Fibroblast of skin of back (primary cell): ENCODE measurements at regions not wholly inside any gene's neighbourhood (a gene's known extent, or its start where the extent isn't known, plus 50 kb on each side); places are given as distances from the start of the nearest gene placed in this dataset.
"Not testable (repeated sequence)": the region's sequence is repeated elsewhere in the genome, so short reads cannot be mapped to it uniquely, and the experiment has no call there.

Experiments used
- DNase-seq: peaks from one replicate; pipeline ENCODE4 v3.0.0-alpha.2; 2013

GRCh38 chrX:47776292-47777006 is 60.3 kb upstream of the ZNF81 start:
- DNase-seq = no peak

- DNase-seq = no peak
Observed at GRCh38 chrX:47772764-47773163, 63.9 kb upstream of the ZNF81 start.

- no peak for DNase-seq
Observed at GRCh38 chrX:47771473-47771872, 65.2 kb upstream of the ZNF81 start.

GRCh38 chrX:47762826-47763225 is 73.9 kb upstream of the ZNF81 start:
- not testable (repeated sequence) for DNase-seq

GRCh38 chrX:47752685-47753084 is 84.0 kb upstream of the ZNF81 start:
- no peak for DNase-seq

- DNase-seq = peak; percentile 10
Observed at GRCh38 chrX:47751670-47752069, 85.0 kb upstream of the ZNF81 start.

GRCh38 chrX:47749185-47749967 is 87.3 kb upstream of the ZNF81 start:
- no peak for DNase-seq

GRCh38 chrX:47748576-47748975 is 88.1 kb upstream of the ZNF81 start:
- no peak for DNase-seq

- DNase-seq = no peak
Observed at GRCh38 chrX:47746446-47746845, 87.5 kb upstream of the UXT start.

- peak; percentile 27 for DNase-seq
Observed at GRCh38 chrX:47745416-47745815, 86.4 kb upstream of the UXT start.

- peak; percentile 48 for DNase-seq
Observed at GRCh38 chrX:47743504-47743903, 84.5 kb upstream of the UXT start.

- not testable (repeated sequence) for DNase-seq
Observed at GRCh38 chrX:47738870-47739269, 79.9 kb upstream of the UXT start.

GRCh38 chrX:47723689-47724088 is 64.7 kb upstream of the UXT start:
- DNase-seq = no peak

- no peak for DNase-seq
Observed at GRCh38 chrX:47723083-47723482, 64.1 kb upstream of the UXT start.

- DNase-seq = no peak
Observed at GRCh38 chrX:47722260-47722659, 63.3 kb upstream of the UXT start.

- DNase-seq = not testable (repeated sequence)
Observed at GRCh38 chrX:47715078-47715477, 56.1 kb upstream of the UXT start.

- DNase-seq = not testable (repeated sequence)
Observed at GRCh38 chrX:47712675-47713074, 53.7 kb upstream of the UXT start.

- no peak for DNase-seq
Observed at GRCh38 chrX:47710252-47710651, 51.3 kb upstream of the UXT start.
